ENCODE measurements at regions not wholly inside any gene's neighbourhood (a gene's known extent, or its start where the extent isn't known, plus 50 kb on each side); places are given as distances from the start of the nearest gene placed in this dataset.
"Not testable (repeated sequence)": the region's sequence is repeated elsewhere in the genome, so short reads cannot be mapped to it uniquely, and the experiment has no call there.

DNA sequence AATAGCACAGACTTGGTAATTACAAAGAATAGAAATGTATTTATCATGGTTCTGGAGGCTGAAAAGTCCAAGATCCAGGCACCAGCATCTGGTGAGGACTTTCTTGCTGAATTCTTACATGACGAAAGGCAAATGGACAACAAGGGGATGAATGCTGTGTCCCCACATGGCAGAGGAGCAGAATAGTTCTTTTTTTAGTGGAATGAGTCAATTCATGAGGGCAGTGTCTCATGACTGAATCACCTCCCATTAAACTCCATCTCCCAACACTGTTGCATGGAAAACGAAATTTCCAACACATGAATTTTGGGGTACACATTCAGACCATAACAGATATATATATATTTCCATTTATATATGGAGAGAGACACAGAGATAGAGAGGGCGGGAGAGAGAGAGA, 628.3 kb downstream of the TRIML1 start:
- no peak for DNase-seq

DNA sequence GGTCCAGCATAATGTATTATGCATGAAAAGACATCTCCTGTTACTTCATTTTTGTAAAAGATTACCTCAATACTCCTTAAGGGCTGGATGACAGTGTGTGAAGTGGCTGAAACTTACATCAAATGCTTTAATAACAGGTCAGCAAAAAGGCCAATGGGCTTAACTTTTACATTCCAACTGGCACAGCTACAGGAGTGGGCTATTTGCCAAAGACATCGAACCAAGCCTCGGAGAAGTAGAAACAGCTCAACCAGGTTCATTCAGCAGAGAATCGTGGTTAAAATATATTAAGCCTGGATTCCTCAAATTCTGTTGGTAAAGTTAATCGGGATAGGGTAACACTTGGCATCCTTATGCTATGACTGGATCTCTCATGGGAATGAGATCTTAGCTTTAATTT, 639.7 kb downstream of the TRIML1 start:
- no peak for DNase-seq

DNA sequence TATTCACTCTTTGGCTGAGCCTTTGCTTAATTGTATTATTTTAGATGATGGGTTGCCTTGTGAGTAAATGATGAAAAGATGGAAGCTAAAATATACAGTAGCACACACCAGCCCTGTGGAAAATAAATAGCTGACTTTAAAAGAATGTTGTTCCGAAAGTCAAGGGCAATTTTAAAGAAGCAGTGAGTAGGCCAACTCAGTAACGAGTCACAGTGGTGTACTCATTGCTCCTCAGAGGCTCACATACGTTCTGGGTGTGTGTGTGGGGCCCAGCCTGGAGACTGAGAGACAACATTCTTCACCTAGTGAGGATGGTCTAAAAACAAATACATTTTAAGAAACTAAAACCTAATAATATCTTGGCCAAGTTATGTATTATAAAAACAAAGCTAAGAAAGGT, 640.3 kb downstream of the TRIML1 start:
- no peak for DNase-seq

DNA sequence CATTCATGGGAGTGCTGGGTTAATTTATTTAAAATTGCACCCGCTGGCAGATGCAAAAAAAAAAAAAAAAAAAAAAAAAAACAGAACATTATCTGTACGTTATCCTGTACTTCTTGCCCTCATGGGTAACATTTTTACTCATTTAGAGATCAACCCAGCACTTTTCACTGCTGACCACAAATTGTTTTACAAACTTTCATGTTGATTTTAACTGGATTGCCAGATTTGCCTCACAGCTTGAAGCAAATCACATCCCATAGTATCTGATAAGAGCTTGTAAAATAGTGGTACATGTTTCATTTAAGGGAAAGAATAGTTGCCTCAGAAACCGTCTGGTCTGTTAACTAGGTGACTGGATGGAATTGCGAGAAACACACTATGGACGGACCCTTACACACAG, 640.8 kb downstream of the TRIML1 start:
- DNase-seq, result no peak

DNA sequence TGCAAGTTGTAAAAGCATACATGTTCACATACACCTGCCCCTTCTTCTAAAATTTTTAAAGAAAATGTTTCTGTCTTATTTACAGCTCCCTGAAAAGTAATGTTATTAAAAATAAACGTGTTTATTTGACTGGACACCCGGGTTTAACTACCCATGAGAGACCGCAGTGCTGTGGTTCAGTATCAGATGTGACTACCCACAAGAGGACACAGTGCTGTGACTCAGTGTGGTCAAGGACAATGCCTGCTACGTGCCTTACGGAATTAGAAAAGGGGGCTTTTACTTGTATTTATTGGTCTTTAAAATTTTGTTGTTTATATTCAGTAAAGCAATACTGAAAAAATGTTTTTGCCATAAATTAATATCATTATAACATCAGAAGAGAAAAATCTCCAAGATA, 641.4 kb downstream of the TRIML1 start:
- no peak for DNase-seq

DNA sequence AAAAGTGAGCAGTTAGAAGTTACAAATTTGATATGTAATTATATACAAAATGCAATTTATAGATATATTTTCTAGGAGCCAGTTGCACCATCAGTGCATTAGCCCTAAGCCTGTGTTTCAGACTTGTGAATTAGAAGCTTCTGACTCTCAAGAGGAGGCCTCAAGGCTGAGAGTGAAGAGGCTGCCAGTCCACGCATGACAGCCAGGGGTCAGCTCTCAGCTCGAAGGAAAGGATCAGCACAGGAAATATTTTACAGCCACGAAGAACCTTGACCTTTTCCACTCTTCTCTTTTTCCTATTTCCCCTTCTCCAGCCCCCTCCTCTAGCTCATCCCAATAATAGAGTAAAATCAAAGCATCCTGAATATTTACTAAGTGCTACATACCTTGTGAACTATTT, 642.4 kb downstream of the TRIML1 start:
- no peak for DNase-seq

DNA sequence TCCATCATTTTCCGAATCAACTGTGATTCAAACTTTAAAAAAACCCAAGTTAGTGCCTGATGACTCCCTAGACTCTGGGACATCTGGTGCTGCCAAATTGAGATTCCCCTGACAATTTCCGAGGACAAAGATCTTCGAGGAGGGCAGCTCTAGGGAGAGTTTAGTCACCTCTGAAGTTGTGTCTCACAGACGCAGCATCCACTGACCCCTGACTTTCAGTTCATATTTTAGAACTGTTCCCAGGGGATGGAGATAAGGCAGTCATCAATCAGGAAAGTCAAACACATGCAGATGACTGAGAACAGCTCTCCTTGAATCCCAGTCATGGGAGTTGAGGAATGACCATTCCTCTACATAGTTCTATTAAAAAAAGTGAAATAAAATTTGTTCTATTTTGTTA, 643.9 kb downstream of the TRIML1 start:
- DNase-seq, result no peak

DNA sequence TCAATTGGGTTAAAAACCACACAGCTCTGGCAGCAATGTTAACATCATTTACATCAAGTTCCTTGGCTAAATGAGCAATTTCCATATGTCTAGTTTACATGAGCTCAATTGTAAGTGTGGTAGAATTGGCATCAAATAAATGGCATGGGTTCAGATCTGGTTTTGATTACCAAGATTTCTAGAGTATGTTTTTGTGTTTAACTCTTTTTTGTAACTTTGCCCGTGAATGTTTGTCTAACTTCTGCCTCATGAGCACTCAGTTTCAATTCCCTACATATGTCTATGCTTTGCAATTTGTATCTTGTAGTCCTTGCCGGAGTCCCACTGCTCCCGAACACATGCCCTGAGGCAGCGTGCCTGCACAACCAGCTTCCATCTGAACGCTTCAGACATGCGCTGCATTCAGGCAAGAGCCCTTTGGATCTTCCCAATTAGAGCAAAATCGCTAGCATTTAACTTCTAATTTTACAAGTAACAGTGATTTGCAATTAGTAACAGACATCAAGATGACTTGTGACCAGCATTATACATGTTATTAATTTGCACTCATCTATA, 644.4 kb downstream of the TRIML1 start:
- no peak for DNase-seq

DNA sequence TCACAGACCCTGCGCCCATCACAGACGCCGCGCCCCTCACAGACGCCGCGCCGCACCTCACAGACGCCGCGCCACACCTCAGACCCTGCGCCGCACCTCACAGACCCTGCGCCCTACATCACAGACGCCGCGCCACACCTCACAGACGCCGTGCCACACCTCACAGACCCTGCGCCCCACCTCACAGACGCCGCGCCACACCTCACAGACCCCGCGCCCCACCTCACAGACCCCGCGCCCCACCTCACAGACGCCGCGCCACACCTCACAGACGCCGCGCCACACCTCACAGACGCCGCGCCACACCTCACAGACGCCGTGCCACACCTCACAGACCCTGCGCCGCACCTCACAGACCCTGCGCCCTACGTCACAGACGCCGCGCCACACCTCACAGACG, 657.4 kb downstream of the TRIML1 start:
- DNase-seq, result not testable (repeated sequence)

DNA sequence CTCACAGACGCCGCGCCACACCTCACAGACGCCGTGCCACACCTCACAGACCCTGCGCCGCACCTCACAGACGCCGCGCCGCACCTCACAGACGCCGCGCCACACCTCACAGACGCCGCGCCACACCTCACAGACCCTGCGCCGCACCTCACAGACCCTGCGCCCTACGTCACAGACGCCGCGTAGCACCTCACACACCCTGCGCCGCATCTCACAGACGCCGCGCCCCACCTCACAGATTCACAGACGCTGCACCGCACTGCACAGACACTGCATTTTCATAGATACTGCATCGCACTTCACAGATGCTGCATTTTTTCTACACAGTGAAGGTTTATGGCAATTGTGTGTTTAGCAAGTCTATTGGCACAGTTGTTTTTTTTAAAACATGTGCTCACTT, 657.8 kb downstream of the TRIML1 start:
- DNase-seq, result not testable (repeated sequence)

DNA sequence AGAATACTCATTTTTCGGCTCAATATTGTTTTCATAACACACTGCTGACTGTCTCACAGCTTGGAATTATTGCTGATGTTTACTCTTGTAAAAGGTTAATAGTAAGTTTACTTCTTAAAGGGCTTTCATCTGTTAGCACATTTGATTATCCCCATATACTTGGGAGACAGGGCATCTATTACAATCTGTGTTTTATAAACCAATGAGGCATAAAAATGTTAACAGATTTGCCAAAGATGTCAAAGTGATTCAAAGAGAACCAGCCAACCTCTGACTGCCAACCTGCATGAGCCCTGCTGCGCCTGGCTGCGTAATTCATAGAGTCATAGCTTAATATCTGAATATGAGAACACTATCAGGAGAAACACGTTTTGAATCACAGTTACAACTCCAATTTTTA, 665.6 kb downstream of the TRIML1 start:
- no peak for DNase-seq

DNA sequence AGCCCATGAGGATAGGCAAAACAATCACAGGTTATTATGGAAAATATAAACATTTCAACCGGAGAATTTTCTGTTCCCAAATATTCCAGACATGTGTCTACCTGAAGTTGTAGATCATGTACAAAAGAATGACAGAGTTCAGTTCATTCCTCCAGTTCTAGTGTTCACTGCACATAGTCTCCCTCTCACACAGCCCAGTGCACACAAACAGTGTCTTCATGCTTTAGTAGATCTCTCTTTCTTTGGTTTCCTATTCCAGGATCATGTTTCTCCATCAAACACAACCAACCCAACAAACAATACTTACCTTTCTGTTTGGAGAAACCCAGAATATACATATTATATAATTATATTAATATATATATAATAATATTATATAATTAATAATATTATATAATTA, 671.9 kb downstream of the TRIML1 start:
- no peak for DNase-seq

DNA sequence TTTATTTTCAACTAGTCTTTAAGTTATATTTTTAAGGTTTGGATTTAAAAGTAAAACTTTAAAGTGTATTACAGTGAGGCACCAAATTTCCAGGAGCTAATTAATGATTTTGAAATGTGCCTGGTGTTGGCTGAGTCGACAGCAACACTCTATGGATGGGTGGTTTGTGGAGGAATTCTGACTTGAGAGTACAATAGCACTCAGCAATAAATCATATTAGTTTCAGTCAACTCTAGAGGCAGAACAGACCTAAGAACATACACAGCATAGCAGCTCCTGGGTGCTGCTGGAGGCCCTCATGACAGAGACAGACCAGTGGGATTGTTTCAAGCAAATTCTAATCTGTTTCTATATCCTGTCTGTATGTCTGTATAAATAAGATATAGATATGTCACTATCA, 673.4 kb downstream of the TRIML1 start:
- no peak for DNase-seq

DNA sequence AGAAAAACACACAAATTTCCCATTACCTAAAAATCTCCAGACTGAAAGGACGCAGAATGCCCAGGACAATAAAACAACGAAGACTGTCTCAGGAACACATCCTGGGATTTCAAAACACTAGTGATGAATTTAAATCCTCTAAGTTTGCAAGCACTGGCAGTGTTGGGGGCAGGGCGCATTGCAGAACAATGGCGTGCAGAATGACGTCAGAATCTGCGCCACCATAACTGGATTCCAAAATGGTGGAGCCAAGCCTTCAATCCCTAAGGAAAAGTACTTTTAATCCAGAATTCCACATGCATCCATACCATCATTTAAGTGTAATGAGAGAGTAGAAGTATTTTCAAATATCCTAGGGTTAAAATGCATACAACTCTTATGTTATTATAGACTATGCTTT, 679.1 kb downstream of the TRIML1 start:
- DNase-seq, result no peak

DNA sequence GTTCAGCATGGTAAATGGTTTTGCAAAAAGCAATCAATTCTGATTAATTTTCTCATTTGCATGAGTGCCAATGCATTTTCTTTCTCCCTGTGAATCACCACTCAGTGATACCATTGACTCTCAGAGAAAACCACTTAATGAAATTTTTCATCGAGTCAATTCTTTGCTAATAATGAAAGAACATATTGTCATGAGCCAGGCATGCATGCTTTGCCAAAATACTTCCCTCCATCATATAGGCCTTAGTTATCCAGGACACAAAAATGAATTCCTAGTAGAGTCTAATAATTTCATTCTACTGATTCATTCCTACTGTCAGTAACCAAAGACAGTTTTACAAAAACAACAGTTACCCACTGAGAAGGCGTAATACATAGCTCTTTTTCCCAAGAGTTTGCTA, 680.0 kb downstream of the TRIML1 start:
- no peak for DNase-seq

DNA sequence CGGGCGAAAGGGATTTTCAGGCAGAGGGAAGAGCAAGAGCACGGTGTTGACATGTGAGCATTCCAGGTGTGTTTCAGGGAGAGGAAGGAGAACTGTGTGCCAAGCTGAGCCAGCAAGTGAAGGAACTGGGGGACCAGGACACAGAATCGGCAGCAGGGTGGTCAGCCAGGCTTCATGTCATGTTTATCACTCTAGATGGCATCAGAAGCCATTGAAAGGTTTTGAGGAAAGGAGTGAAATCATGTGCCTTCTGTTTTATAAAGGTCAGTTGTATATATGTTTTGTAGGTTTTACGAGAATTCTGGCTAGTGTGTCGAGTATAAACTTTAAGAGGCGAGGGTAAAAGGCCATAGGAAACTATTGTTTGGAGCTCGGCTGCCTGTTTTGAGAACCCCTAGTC, 682.3 kb downstream of the TRIML1 start:
- DNase-seq, result no peak

DNA sequence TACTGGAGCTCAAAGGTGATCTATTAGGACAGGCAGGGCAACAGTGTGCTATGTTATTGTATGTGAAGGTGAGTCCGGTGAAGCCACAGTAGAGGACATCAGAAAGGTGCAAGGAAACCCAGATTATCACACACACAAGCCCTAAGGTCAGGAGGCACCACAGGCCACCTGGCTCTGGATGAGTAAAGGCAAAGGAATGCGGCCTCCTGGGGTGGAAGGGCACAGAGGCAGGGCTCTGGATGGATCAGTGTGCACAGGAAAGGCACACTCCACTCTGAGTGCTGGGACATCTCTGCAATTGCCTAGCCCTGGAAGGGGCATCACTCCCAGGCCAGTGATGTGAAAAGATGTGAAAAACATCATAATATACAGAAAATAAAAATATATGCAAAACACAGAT, 683.5 kb downstream of the TRIML1 start:
- DNase-seq, result no peak

DNA sequence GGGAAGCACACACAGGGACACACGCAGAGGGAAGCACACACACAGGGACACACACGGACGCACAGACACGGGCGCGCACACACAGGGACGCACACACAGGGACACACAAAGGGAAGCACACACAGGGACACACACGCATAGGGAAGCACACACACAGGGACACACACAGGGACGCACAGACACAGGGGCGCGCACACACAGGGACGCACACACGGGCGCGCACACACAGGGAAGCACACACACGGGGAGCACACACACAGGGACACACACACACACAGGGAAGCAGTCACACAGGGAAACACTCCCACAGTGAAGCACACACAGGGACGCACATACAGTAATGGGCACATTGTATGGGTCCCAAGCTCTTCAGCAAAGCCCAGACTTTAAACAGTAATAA, 685.3 kb downstream of the TRIML1 start:
- DNase-seq, result no peak

DNA sequence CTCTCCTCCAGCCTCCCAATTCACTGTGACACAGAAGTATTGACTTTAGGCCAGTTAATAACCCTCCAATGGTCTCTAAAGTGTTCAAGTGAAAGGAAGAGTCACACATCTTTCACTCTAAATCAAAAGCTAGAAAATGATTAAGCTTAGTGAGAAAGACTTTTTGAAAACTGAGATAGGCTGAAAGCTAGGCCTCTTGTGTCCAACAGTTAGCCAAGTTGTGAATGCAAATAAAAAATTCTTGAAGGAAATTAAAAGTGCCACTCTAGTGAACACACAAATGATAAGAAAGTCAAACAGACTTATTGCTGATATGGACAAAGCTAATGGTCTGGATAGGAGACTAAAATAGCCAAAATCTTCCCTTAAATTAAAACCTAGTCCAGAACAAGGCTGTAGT, 687.2 kb downstream of the TRIML1 start:
- no peak for DNase-seq

DNA sequence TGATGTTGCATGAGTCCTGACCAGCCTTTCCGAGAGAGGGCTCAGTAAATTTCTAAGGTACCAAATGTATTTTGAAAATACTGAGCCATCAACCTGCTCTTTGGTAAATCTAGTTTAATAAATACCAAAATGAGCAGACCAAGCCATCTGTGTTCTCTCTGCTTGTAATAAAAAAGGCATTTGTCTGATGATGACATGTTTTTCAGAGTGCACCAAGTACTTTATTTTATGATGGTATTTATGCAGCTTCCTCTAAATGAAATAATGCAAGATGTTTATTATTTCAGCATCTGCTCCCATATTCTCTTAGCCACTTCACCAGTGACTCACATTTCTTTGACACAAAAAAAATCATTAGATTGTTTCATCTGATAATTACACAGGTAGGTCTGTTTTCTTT, 700.5 kb downstream of the TRIML1 start:
- DNase-seq, result no peak

DNA sequence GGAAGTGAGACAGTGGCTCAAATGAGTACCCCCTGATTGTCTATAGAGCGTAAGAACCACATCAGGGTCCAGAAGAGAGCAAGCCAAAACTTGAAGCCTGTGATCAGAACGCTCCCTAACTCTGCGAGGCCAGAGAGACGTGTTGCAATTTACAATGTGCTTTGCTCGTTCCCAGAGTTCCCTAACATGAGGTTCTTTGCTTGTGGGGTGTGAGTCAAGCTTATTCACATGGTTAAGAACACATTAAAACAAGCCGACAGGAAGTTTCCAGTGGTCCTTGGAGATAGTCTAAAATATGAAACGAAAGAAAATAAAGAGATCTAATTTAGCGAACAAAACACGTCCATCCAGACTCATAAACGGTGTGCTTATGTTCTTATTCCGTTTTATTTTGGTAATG, 702.3 kb downstream of the TRIML1 start:
- DNase-seq, result no peak

DNA sequence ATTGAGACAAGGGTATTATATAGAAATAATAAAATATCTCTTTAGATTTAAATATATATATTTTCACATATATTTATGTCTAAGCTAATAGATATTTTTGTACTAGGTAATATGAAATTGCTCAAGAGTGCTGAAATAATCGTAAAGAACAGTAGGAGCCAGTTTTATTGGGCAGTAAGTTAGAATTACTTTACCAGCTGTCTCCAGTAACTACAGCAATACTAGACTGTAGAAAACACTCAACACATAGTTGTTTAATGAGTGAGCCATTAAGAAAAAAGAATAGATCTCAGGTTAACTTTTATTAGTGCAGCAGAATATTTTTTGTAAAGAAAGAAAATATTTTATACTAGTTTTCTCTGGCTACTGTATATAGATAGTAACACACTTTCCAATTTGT, 715.2 kb downstream of the TRIML1 start:
- DNase-seq, result no peak

DNA sequence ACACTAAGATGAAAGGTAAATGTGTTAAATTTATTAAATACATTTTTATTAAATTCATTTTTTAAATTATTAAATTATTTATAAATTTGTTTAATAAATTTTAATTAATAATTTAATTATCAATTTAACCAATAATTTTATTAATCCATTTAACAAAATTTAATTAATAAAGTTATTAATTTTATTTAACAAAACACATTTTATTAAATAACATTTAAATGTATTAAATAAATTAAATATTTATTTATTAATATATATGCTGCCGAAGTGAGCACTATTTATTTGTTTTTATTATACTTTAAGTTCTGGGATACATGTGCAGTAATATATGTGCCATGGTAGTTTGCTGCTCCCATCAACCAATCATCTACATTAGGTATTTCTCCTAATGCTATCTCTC, 719.5 kb downstream of the TRIML1 start:
- DNase-seq, result no peak

DNA sequence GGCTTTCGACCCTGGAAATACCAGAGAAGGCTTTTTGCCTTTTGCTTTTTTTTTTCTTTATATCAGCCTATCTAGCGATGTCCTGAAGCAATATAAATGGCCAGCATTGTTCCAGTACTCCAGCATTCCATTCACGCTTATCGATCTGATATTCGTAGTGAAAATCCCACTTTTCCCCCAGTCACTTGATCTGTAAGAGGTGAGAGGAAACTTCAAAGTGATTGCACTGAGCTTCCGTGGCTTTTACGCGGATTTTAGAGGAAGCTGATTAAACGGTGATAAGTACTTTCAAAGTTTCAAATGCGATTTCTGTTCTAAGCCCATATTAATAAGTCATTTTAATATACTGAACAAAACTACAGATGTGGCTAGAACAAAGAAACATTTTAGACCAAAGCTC, 725.5 kb downstream of the TRIML1 start:
- no peak for DNase-seq

DNA sequence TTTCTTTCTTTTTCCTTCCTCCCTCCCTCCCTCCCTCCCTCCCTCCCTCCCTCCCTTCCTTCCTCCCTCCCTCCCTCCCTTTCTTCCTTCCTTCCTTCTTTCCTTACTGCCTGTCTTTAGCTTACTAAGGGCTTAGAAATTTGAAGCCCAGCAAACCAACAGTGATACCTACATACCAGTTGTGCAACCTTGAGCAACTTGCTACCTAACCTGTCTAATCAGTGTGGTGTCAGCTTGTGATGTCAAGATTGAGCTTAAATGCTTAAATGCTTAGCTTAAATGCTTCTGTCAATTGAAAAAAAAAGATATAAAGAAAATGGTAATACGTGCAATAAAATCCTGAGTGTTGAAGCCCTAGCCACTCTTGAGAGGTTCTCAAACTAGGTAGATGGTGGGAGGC, 728.6 kb downstream of the TRIML1 start:
- no peak for DNase-seq

DNA sequence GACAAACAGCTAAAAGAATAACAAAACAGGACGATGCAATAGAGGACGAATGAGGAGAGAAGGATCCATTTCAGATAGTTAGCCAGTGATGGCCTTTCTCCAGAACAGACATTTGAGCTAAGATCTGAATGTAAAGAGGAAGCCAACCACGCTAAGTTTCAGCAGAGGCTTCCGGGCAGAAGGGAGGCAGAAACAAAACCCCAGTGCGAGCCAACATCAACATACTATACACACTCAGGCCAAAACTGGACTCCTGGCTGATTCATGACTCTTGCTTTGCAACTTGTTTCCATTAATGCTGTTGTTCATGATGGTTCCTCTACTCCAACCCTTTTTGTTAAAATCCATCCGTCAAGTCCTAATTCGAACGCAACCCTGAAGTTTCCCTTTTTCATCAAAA, 730.3 kb downstream of the TRIML1 start:
- DNase-seq, result no peak

Data from NCI-H2029 treated with DMSO at 0.1 percent for 48 hours (cell line).